Osteocyte (in vitro differentiated cells): ENCODE measurements at regions not wholly inside any gene's neighbourhood (a gene's known extent, or its start where the extent isn't known, plus 50 kb on each side); places are given as distances from the start of the nearest gene placed in this dataset.

Experiments
- DNase-seq: peaks from one replicate; pipeline ENCODE4 v3.0.0; 2021; ENCODE audit warnings: mixed read lengths; ENCODE audit not compliant: unreplicated experiment; ENCODE audit errors: extremely low spot score
- H3K27ac Mint-ChIP-seq: one replicate; pipeline ENCODE4 v1.8.0; 2021; ENCODE audit warnings: mild to moderate bottlenecking, mixed read lengths; ENCODE audit not compliant: unreplicated experiment
- H3K27me3 Mint-ChIP-seq: one replicate; pipeline ENCODE4 v1.8.0; 2021; ENCODE audit warnings: mixed read lengths; ENCODE audit not compliant: unreplicated experiment
- H3K36me3 Mint-ChIP-seq: one replicate; pipeline ENCODE4 v1.8.0; 2021; ENCODE audit warnings: mixed read lengths; ENCODE audit not compliant: unreplicated experiment
- H3K4me1 Mint-ChIP-seq: one replicate; pipeline ENCODE4 v1.8.0; 2021; ENCODE audit warnings: mixed read lengths; ENCODE audit not compliant: unreplicated experiment
- H3K4me3 Mint-ChIP-seq: one replicate; pipeline ENCODE4 v1.8.0; 2021; ENCODE audit warnings: mild to moderate bottlenecking, moderate library complexity, mixed read lengths; ENCODE audit not compliant: unreplicated experiment
- H3K9me3 Mint-ChIP-seq: one replicate; pipeline ENCODE4 v1.8.0; 2021; ENCODE audit warnings: mixed read lengths; ENCODE audit not compliant: unreplicated experiment
- TF ChIP-seq, protein P1 (sequence below): fragments of 200-600 bp; sonication (generic); IDR thresholded peaks from 2 replicates; pipeline ENCODE4 v1.5.0; 2021; ENCODE audit warnings: antibody characterized with exemption, mild to moderate bottlenecking, moderate library complexity

DNA sequence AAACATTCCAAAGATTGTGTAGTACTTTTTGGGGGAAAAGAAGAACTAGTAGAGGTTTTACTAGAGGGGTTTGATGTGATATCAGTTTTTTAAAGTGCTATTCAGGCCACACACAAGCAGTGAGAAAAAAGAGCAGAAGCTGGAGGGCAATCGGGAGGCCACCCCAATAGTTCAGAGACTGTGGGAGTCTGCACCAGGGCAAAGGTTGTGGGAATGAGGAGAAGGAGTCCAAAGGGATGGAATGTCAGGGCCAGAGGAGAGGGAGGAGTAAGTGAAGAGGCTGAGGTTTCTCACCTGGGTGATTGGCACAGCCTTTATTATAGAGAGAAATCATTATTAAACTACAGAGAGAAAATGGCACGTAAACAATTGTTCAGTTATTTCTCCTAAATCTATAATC is 134.9 kb upstream of the RAD23B start:
- H3K27me3 Mint-ChIP-seq = peaks cover 52% of the 10 kb centered on the region

DNA sequence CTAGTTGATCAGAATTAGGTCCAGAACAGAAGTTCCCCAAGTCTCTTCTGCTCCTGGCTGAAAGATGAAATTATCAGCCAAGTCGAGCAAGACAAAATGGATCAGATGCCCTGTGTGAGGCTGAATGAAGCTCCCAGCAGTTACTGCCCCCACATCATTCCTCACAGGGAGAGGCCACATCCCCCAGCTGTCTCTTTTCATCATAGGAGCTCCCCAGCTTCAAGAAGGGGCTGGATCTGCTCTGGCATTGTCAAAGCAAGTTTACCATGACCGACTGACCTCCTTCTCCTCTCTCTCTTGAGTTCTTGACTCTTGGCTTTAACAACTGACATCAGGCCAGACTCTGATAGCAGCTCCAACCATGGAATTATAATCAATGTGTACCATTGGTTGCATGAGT is 133.3 kb upstream of the RAD23B start:
- H3K4me3 Mint-ChIP-seq = no peak overlapping the region
- TF ChIP-seq, protein P1, sequence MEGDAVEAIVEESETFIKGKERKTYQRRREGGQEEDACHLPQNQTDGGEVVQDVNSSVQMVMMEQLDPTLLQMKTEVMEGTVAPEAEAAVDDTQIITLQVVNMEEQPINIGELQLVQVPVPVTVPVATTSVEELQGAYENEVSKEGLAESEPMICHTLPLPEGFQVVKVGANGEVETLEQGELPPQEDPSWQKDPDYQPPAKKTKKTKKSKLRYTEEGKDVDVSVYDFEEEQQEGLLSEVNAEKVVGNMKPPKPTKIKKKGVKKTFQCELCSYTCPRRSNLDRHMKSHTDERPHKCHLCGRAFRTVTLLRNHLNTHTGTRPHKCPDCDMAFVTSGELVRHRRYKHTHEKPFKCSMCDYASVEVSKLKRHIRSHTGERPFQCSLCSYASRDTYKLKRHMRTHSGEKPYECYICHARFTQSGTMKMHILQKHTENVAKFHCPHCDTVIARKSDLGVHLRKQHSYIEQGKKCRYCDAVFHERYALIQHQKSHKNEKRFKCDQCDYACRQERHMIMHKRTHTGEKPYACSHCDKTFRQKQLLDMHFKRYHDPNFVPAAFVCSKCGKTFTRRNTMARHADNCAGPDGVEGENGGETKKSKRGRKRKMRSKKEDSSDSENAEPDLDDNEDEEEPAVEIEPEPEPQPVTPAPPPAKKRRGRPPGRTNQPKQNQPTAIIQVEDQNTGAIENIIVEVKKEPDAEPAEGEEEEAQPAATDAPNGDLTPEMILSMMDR = no peak
- peaks cover 42% of the 10 kb centered on the region for H3K27me3 Mint-ChIP-seq
- H3K27ac Mint-ChIP-seq = no peak overlapping the region
- DNase-seq = no peak
- peaks cover 4% of the 10 kb centered on the region for H3K9me3 Mint-ChIP-seq
- no peaks in the 10 kb centered on the region for H3K36me3 Mint-ChIP-seq
- H3K4me1 Mint-ChIP-seq = peaks cover 3% of the 10 kb centered on the region

More for the DNA sequence above, 134.9 kb upstream of the RAD23B start:
- H3K4me1 Mint-ChIP-seq = peaks cover under 1% of the 10 kb centered on the region
- DNase-seq = no peak
- no peak overlapping the region for H3K4me3 Mint-ChIP-seq
- H3K9me3 Mint-ChIP-seq = peaks cover 4% of the 10 kb centered on the region
- H3K36me3 Mint-ChIP-seq = no peaks in the 10 kb centered on the region
- H3K27ac Mint-ChIP-seq = no peak overlapping the region
- TF ChIP-seq, protein P1 = no peak

DNA sequence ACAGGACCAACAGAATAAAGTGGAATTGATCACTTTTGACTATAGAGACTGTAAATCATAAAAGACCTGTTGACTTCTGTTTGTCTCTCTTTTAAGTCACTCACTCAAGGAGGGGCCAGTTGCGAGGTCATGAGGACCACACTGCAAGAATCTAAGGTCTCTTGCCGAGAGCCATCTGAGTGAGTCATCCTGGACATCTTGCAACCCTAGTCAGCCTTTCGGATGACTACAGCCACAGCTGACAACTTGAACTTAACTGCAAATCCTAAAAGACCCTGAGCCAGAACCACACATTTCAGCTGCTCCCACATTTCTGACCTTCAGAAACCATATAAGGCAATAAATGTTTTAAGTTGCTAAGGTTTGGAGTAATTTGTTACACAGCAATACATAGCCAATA is 129.7 kb upstream of the RAD23B start:
- H3K4me1 Mint-ChIP-seq = peaks cover 3% of the 10 kb centered on the region
- TF ChIP-seq, protein P1 = no peak
- no peak overlapping the region for H3K27ac Mint-ChIP-seq
- H3K36me3 Mint-ChIP-seq = no peaks in the 10 kb centered on the region
- DNase-seq = no peak
- no peak overlapping the region for H3K4me3 Mint-ChIP-seq
- peaks cover 24% of the 10 kb centered on the region for H3K27me3 Mint-ChIP-seq
- peaks cover 4% of the 10 kb centered on the region for H3K9me3 Mint-ChIP-seq

DNA sequence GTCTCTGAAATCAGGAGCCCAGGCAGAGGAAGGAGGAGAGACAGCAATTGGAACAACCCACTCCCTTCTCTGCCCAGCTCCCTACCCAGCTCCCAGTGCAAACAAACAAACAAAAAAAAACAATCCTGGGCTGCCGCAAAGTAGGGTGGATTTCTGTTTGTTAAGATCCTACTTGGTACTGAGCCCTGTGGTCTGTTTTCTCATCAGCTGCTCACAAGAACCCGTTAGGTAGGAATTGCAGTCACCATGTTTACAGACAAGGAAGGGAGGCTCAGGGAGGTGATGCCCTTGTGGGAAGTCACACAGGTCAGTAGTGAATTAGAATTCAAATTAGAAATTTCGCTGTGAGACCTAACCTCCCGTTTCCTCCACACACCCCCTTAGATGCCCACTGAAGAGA is 128.8 kb upstream of the RAD23B start:
- Mint-ChIP-seq H3K27me3 (peaks cover 16% of the 10 kb centered on the region), H3K27ac (no peak overlapping the region), H3K4me1 (peaks cover 4% of the 10 kb centered on the region), H3K9me3 (peaks cover 4% of the 10 kb centered on the region), H3K36me3 (no peaks in the 10 kb centered on the region), H3K4me3 (no peak overlapping the region)
- TF ChIP-seq, protein P1 = no peak
- DNase-seq = no peak

DNA sequence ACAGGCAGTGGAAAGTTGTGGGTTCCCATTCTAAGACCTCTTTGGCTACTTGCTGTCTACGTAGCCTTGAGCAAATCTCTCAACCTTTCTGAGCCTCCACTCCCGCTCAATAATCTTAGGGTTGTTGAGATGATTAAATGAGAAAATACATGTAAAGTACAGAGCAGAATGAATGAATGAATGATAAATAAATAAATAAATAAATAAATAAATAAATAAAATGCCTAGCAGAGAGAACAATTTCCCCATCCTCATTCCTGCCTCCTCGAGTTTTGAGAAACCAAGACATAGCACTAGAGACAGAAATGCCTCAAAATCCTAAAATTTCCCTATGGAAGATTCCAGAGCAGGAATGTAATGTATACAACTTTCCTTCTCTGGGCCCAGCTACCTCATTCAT is 128.3 kb upstream of the RAD23B start:
- Mint-ChIP-seq H3K4me1 (peaks cover 4% of the 10 kb centered on the region), H3K4me3 (no peak overlapping the region), H3K36me3 (no peaks in the 10 kb centered on the region), H3K27me3 (peaks cover 13% of the 10 kb centered on the region), H3K27ac (no peak overlapping the region), H3K9me3 (peaks cover 4% of the 10 kb centered on the region)
- no peak for DNase-seq
- TF ChIP-seq, protein P1 = no peak
